ENCODE measurements at regions not wholly inside any gene's neighbourhood (a gene's known extent, or its start where the extent isn't known, plus 50 kb on each side); places are given as distances from the start of the nearest gene placed in this dataset.

GRCh38 chr10:6667679-6668270, 87.7 kb upstream of the PRKCQ start:
- Histone ChIP-seq H3K9me3 (ENCODE audit: control extremely low read depth in 1 of 5, control insufficient read depth in 4 of 5, insufficient read depth in 2 of 5, low read depth in 1 of 5, low read length in 4 of 5) (no peaks in the 10 kb centered on the region), H3K27ac (ENCODE audit: insufficient read depth in 1 of 2, low read depth in 1 of 2, low read length in 2 of 2, poor library complexity in 1 of 2, severe bottlenecking in 2 of 2) (no peak overlapping the region), H3K27me3 (replicated peaks in 2 of 5; ENCODE audit: control insufficient read depth in 4 of 5, insufficient read depth in 5 of 5, low read length in 4 of 5) (no peaks in the 10 kb centered on the region), H3K4me1 (ENCODE audit: control extremely low read depth in 1 of 4, control insufficient read depth in 4 of 4, insufficient read depth in 4 of 4, low read length in 3 of 4) (peaks cover 3 to 19% (median 8%) of the 10 kb centered on the region in 4 experiments), H3K4me3 (ENCODE audit: control insufficient read depth in 1 of 7, extremely low read depth in 1 of 7, insufficient read depth in 4 of 7, low read depth in 2 of 7, low read length in 6 of 7) (no peak overlapping the region), H3K36me3 (ENCODE audit: control insufficient read depth in 4 of 4, insufficient read depth in 4 of 4, low read length in 3 of 4) (no peaks in the 10 kb centered on the region)
- DNase-seq: peak; percentile 71 to 72 (median 72)
- POLR2A ChIA-PET: no interaction called here
- CTCF ChIA-PET: interaction anchor here (0.6 to 3.3 kb wide), 18 partner anchors 10 to 257 kb away, joined by 3 to 21 read pairs (median 4); partner anchors contain the start of gene PRKCQ
- 57% methylated on average over 7 of the region's 10 CpGs for WGBS (ENCODE audit: insufficient coverage)

DNA sequence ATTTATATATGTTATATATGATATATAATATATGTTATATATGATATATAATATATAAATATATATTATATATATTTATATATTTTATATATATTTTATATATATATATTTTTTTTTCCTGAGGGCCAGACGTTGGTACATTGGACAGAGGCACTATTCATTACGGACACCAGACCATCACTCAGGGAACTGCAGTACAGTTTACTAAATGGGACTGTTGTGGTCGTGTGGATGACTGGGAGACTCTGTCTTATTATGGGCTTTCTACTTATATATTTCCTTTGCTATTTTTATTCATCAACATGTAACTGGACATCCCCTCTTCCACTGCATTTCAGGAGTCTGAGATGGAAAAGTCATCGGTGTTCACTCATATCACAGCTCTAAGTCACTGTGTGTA, 87.1 kb upstream of the PRKCQ start:
- Histone ChIP-seq H3K27ac (ENCODE audit: insufficient read depth in 1 of 2, low read depth in 1 of 2, low read length in 2 of 2, poor library complexity in 1 of 2, severe bottlenecking in 2 of 2) (no peak overlapping the region), H3K4me3 (ENCODE audit: control insufficient read depth in 1 of 7, extremely low read depth in 1 of 7, insufficient read depth in 4 of 7, low read depth in 2 of 7, low read length in 6 of 7) (no peak overlapping the region), H3K36me3 (ENCODE audit: control insufficient read depth in 4 of 4, insufficient read depth in 4 of 4, low read length in 3 of 4) (no peaks in the 10 kb centered on the region), H3K27me3 (replicated peaks in 2 of 5; ENCODE audit: control insufficient read depth in 4 of 5, insufficient read depth in 5 of 5, low read length in 4 of 5) (no peaks in the 10 kb centered on the region), H3K4me1 (ENCODE audit: control extremely low read depth in 1 of 4, control insufficient read depth in 4 of 4, insufficient read depth in 4 of 4, low read length in 3 of 4) (peaks cover 3 to 19% (median 8%) of the 10 kb centered on the region in 4 experiments), H3K9me3 (ENCODE audit: control extremely low read depth in 1 of 5, control insufficient read depth in 4 of 5, insufficient read depth in 2 of 5, low read depth in 1 of 5, low read length in 4 of 5) (no peaks in the 10 kb centered on the region)
- POLR2A ChIA-PET: no interaction called here
- CTCF ChIA-PET: interaction anchor here (0.6 to 3.3 kb wide), 15 partner anchors 9 to 257 kb away, joined by 3 to 21 read pairs (median 5); partner anchors contain the start of gene PRKCQ
- no peak for DNase-seq
- WGBS (ENCODE audit: insufficient coverage): 100% methylated on average over 2 of the region's 4 CpGs

DNA sequence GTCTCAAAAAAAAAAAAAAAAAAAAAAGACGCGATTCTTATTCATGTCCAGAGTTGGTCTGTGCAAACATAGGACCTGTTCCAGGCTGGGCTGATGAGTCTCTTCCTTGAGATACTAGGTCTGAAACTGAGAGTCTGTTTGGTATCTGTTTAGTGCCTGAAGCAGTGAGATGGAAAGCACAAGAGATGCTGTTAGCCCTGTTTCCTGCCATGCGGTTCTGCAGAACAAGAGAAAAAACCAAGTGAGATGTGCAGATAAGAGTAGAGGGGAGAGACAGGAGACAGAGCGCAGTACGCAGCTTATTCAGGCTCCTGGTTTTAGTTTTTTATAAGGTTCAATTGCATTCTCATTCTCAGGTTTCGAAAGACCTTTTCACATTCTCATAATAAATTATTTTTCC, 85.8 kb upstream of the PRKCQ start:
- H3K4me1 ChIP-seq (ENCODE audit: control extremely low read depth in 1 of 4, control insufficient read depth in 4 of 4, insufficient read depth in 4 of 4, low read length in 3 of 4): peaks cover 3 to 19% (median 8%) of the 10 kb centered on the region in 4 experiments
- no peak overlapping the region for H3K27ac ChIP-seq (ENCODE audit: insufficient read depth in 1 of 2, low read depth in 1 of 2, low read length in 2 of 2, poor library complexity in 1 of 2, severe bottlenecking in 2 of 2)
- POLR2A ChIA-PET: no interaction called here
- peak overlapping the region in 4 of 7 experiments; percentile 8 to 50 (median 24) for H3K4me3 ChIP-seq (ENCODE audit: control insufficient read depth in 1 of 7, extremely low read depth in 1 of 7, insufficient read depth in 4 of 7, low read depth in 2 of 7, low read length in 6 of 7)
- no peaks in the 10 kb centered on the region for H3K9me3 ChIP-seq (ENCODE audit: control extremely low read depth in 1 of 5, control insufficient read depth in 4 of 5, insufficient read depth in 2 of 5, low read depth in 1 of 5, low read length in 4 of 5)
- WGBS (ENCODE audit: insufficient coverage): 0% methylated on average over 3 of the region's 6 CpGs
- CTCF ChIA-PET: interaction anchor here (0.8 to 3.3 kb wide), 6 partner anchors 9 to 255 kb away, joined by 3 to 20 read pairs (median 8); no protein-coding TSS in a partner anchor
- DNase-seq: peak; percentile 62 to 84 (median 73)
- H3K36me3 ChIP-seq (ENCODE audit: control insufficient read depth in 4 of 4, insufficient read depth in 4 of 4, low read length in 3 of 4): no peaks in the 10 kb centered on the region
- H3K27me3 ChIP-seq (replicated peaks in 2 of 5; ENCODE audit: control insufficient read depth in 4 of 5, insufficient read depth in 5 of 5, low read length in 4 of 5): no peaks in the 10 kb centered on the region

- DNase-seq: no peak
- H3K27me3 ChIP-seq (replicated peaks in 2 of 5; ENCODE audit: control insufficient read depth in 4 of 5, insufficient read depth in 5 of 5, low read length in 4 of 5): no peaks in the 10 kb centered on the region
- H3K27ac ChIP-seq (ENCODE audit: insufficient read depth in 1 of 2, low read depth in 1 of 2, low read length in 2 of 2, poor library complexity in 1 of 2, severe bottlenecking in 2 of 2): no peak overlapping the region
- peaks cover 0 to 4% (median 0%) of the 10 kb centered on the region in 5 experiments for H3K9me3 ChIP-seq (ENCODE audit: control extremely low read depth in 1 of 5, control insufficient read depth in 4 of 5, insufficient read depth in 2 of 5, low read depth in 1 of 5, low read length in 4 of 5)
- H3K4me3 ChIP-seq (ENCODE audit: control insufficient read depth in 1 of 7, extremely low read depth in 1 of 7, insufficient read depth in 4 of 7, low read depth in 2 of 7, low read length in 6 of 7): no peak overlapping the region
- H3K36me3 ChIP-seq (ENCODE audit: control insufficient read depth in 4 of 4, insufficient read depth in 4 of 4, low read length in 3 of 4): no peaks in the 10 kb centered on the region
- POLR2A ChIA-PET: no interaction called here
- no CpG with 5 or more reads among the region's 2 CpGs for WGBS (ENCODE audit: insufficient coverage)
- CTCF ChIA-PET: interaction anchor here (0.8 to 2.3 kb wide), 3 partner anchors 12 to 250 kb away, joined by 3 to 11 read pairs (median 3); no protein-coding TSS in a partner anchor
- H3K4me1 ChIP-seq (ENCODE audit: control extremely low read depth in 1 of 4, control insufficient read depth in 4 of 4, insufficient read depth in 4 of 4, low read length in 3 of 4): peaks cover 0 to 3% (median 0%) of the 10 kb centered on the region in 4 experiments
These were observed 80.4 kb upstream of the PRKCQ start for GRCh38 chr10:6660460-6660859.

DNA sequence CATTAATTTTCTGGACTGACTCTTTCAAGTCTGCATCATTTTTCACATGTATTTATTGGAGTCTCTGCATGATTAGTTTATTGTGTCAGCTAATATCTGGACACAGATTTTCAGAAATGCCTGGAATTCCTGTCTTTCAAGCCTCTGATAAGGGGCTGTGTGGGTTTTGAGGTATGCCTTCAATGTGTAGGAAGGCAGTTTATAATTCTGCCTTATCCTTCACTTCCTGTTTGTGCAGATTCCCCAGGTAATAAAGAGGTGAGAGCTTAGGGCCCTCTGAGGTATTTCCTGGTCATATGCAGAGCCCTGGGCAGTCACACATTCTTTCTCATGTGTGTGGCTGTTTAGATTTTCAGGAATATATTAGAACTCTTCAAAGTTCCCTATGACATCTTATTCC, 79.4 kb upstream of the PRKCQ start:
- CTCF ChIA-PET: interaction anchor here (0.8 to 2.3 kb wide), 3 partner anchors 11 to 78 kb away, joined by 3 to 11 read pairs (median 3); no protein-coding TSS in a partner anchor
- Histone ChIP-seq H3K9me3 (ENCODE audit: control extremely low read depth in 1 of 5, control insufficient read depth in 4 of 5, insufficient read depth in 2 of 5, low read depth in 1 of 5, low read length in 4 of 5) (peaks cover 0 to 4% (median 0%) of the 10 kb centered on the region in 5 experiments), H3K36me3 (ENCODE audit: control insufficient read depth in 4 of 4, insufficient read depth in 4 of 4, low read length in 3 of 4) (no peaks in the 10 kb centered on the region), H3K4me1 (ENCODE audit: control extremely low read depth in 1 of 4, control insufficient read depth in 4 of 4, insufficient read depth in 4 of 4, low read length in 3 of 4) (peaks cover 0 to 4% (median under 1%) of the 10 kb centered on the region in 4 experiments), H3K27ac (ENCODE audit: insufficient read depth in 1 of 2, low read depth in 1 of 2, low read length in 2 of 2, poor library complexity in 1 of 2, severe bottlenecking in 2 of 2) (no peak overlapping the region), H3K4me3 (ENCODE audit: control insufficient read depth in 1 of 7, extremely low read depth in 1 of 7, insufficient read depth in 4 of 7, low read depth in 2 of 7, low read length in 6 of 7) (no peak overlapping the region), H3K27me3 (replicated peaks in 2 of 5; ENCODE audit: control insufficient read depth in 4 of 5, insufficient read depth in 5 of 5, low read length in 4 of 5) (no peaks in the 10 kb centered on the region)
- no peak for DNase-seq
- POLR2A ChIA-PET: no interaction called here

DNA sequence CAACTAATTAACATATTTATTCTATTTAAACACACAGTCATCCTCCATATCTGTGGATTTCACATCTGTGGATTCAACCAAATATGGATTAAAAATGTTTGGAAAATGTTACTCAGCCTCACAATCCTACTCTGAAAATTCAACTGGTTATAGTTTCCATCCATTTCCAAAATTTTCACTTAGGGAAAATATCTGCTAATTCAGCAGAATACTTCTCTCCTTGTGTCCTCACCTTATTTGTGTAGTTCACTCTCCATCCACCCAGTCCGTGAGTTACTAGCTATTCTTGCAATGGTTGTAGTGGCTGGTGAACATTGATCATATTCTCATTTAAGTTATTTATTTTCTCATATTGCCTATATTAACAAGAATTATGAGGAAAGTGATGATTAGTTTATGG, 77.6 kb upstream of the PRKCQ start:
- H3K27ac ChIP-seq (ENCODE audit: insufficient read depth in 1 of 2, low read depth in 1 of 2, low read length in 2 of 2, poor library complexity in 1 of 2, severe bottlenecking in 2 of 2): no peak overlapping the region
- no CpG with 5 or more reads among the region's 1 CpG for WGBS (ENCODE audit: insufficient coverage)
- no peak overlapping the region for H3K4me3 ChIP-seq (ENCODE audit: control insufficient read depth in 1 of 7, extremely low read depth in 1 of 7, insufficient read depth in 4 of 7, low read depth in 2 of 7, low read length in 6 of 7)
- DNase-seq: no peak
- H3K4me1 ChIP-seq (ENCODE audit: control extremely low read depth in 1 of 4, control insufficient read depth in 4 of 4, insufficient read depth in 4 of 4, low read length in 3 of 4): peaks cover 0 to 4% (median under 1%) of the 10 kb centered on the region in 4 experiments
- peaks cover 0 to 4% (median 0%) of the 10 kb centered on the region in 5 experiments for H3K9me3 ChIP-seq (ENCODE audit: control extremely low read depth in 1 of 5, control insufficient read depth in 4 of 5, insufficient read depth in 2 of 5, low read depth in 1 of 5, low read length in 4 of 5)
- CTCF ChIA-PET: interaction anchor here (0.6 to 2.2 kb wide), 4 partner anchors 8 to 10 kb away, joined by 3 to 11 read pairs (median 3); no protein-coding TSS in a partner anchor
- H3K36me3 ChIP-seq (ENCODE audit: control insufficient read depth in 4 of 4, insufficient read depth in 4 of 4, low read length in 3 of 4): no peaks in the 10 kb centered on the region
- no peaks in the 10 kb centered on the region for H3K27me3 ChIP-seq (replicated peaks in 2 of 5; ENCODE audit: control insufficient read depth in 4 of 5, insufficient read depth in 5 of 5, low read length in 4 of 5)
- POLR2A ChIA-PET: interaction anchor here (0.6 kb wide), 1 partner anchor 247 kb away, joined by 3 read pairs; no protein-coding TSS in a partner anchor

DNA sequence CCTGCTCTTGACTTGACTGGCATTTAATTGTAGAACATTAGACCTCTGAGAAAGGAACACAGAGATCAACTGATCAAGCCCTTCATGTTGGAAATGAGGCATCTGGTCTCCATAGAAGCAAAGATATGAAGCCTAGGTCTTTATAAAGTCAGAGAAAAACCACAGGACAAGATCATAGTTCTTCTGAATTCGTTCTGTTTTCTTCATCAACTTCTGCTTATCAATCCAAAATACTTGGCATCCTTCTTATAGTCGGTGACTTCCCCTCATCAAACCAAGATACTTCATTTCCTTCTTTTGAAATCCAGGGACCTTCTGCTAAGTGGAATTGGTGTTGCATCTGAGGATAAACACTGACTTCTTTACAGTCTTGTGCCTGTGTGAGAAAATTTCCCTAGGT, 77.1 kb upstream of the PRKCQ start:
- peaks cover 0 to 4% (median under 1%) of the 10 kb centered on the region in 4 experiments for H3K4me1 ChIP-seq (ENCODE audit: control extremely low read depth in 1 of 4, control insufficient read depth in 4 of 4, insufficient read depth in 4 of 4, low read length in 3 of 4)
- no peaks in the 10 kb centered on the region for H3K36me3 ChIP-seq (ENCODE audit: control insufficient read depth in 4 of 4, insufficient read depth in 4 of 4, low read length in 3 of 4)
- no peak overlapping the region for H3K4me3 ChIP-seq (ENCODE audit: control insufficient read depth in 1 of 7, extremely low read depth in 1 of 7, insufficient read depth in 4 of 7, low read depth in 2 of 7, low read length in 6 of 7)
- H3K27me3 ChIP-seq (replicated peaks in 2 of 5; ENCODE audit: control insufficient read depth in 4 of 5, insufficient read depth in 5 of 5, low read length in 4 of 5): no peaks in the 10 kb centered on the region
- peaks cover 0 to 4% (median 0%) of the 10 kb centered on the region in 5 experiments for H3K9me3 ChIP-seq (ENCODE audit: control extremely low read depth in 1 of 5, control insufficient read depth in 4 of 5, insufficient read depth in 2 of 5, low read depth in 1 of 5, low read length in 4 of 5)
- no peak overlapping the region for H3K27ac ChIP-seq (ENCODE audit: insufficient read depth in 1 of 2, low read depth in 1 of 2, low read length in 2 of 2, poor library complexity in 1 of 2, severe bottlenecking in 2 of 2)
- POLR2A ChIA-PET: no interaction called here
- WGBS (ENCODE audit: insufficient coverage): no CpG with 5 or more reads among the region's 2 CpGs
- CTCF ChIA-PET: interaction anchor here (0.6 to 2.2 kb wide), 4 partner anchors 8 to 11 kb away, joined by 3 to 11 read pairs (median 3); no protein-coding TSS in a partner anchor
- peak in 2 of 3 donors; percentile 39 to 56 for DNase-seq

All from common myeloid progenitor, CD34-positive (primary cell).